ENCODE measurements at regions not wholly inside any gene's neighbourhood (a gene's known extent, or its start where the extent isn't known, plus 50 kb on each side); places are given as distances from the start of the nearest gene placed in this dataset.

GRCh38 chr2:198326431-198326830, 522.0 kb downstream of the PLCL1 start:
- H3K4me1 ChIP-seq (replicated peaks in 1 of 2; ENCODE audit: control insufficient read depth in 2 of 2, insufficient read depth in 2 of 2, low read length in 2 of 2), result no peaks in the 10 kb centered on the region
- H3K9me3 ChIP-seq (replicated peaks; ENCODE audit: control insufficient read depth, insufficient read depth, low read depth, low read length), result no peaks in the 10 kb centered on the region
- intact Hi-C loops (cut with micrococcal nuclease) (no loop called here), in situ Hi-C loops (cut with MboI) (no loop called here)
- H2AFZ ChIP-seq (ENCODE audit: low read depth, low read length), result no peak overlapping the region
- no peaks in the 10 kb centered on the region; a peak in 2 of 5 replicates for H3K27me3 ChIP-seq (ENCODE audit: control insufficient read depth in 2 of 2, insufficient read depth in 2 of 2, low read length in 2 of 2)
- DNase-seq (ENCODE audit: extremely low read depth in 1 of 4, low spot score in 3 of 4), result no peak
- no peak for ATAC-seq
- H3K9me1 ChIP-seq (ENCODE audit: control insufficient read depth, insufficient read depth, low read length), result no peaks in the 10 kb centered on the region
- no peak overlapping the region for H3K4me3 ChIP-seq
- no peaks in the 10 kb centered on the region; the same call in 1 of the 2 replicates for H4K20me1 ChIP-seq (replicated peaks; ENCODE audit: control insufficient read depth, insufficient read depth, low read length)
- H3K27ac ChIP-seq (ENCODE audit: extremely low read depth, low read depth, low read length), result no peak overlapping the region
- 0% methylated on average over 1 of the region's 1 CpG for WGBS (ENCODE audit: insufficient coverage, low coverage, missing lambda C conversion rate)
- H3K79me2 ChIP-seq (ENCODE audit: control insufficient read depth, insufficient read depth, low read length), result no peaks in the 10 kb centered on the region
- no TSS peak for BruUV-seq (replicated peaks)
- ChIA-PET CTCF (ENCODE audit: low intra/inter-chr PET ratio) (no interaction called here), POLR2A (no interaction called here)
- no peak overlapping the region for H3K9ac ChIP-seq (ENCODE audit: insufficient read depth in 1 of 2, low read depth in 2 of 2, low read length in 2 of 2)
- no peaks in the 10 kb centered on the region for H3K36me3 ChIP-seq (ENCODE audit: control insufficient read depth, insufficient read depth, low read length)
- H3K4me2 ChIP-seq (ENCODE audit: insufficient read depth, low read length), result no peak overlapping the region
- FAIRE-seq, result no peak
- TF ChIP-seq POLR2A (conservative IDR thresholded peaks at IDR 0.05), result no peak
- no peak for TF ChIP-seq PHB (CRISPR knock-in tag; IDR thresholded peaks at IDR 0.05)
- TF ChIP-seq KLF6 (CRISPR knock-in tag; IDR thresholded peaks at IDR 0.05; ENCODE audit: borderline replicate concordance), result no peak
- TF ChIP-seq EP300 (IDR thresholded peaks at IDR 0.05; ENCODE audit: low read length), result no peak
- no peak for TF ChIP-seq SNIP1 (IDR thresholded peaks at IDR 0.05; ENCODE audit: low read depth)
- no peak for TF ChIP-seq ZNF444 (CRISPR knock-in tag; IDR thresholded peaks at IDR 0.05)
- TF ChIP-seq, protein P1, sequence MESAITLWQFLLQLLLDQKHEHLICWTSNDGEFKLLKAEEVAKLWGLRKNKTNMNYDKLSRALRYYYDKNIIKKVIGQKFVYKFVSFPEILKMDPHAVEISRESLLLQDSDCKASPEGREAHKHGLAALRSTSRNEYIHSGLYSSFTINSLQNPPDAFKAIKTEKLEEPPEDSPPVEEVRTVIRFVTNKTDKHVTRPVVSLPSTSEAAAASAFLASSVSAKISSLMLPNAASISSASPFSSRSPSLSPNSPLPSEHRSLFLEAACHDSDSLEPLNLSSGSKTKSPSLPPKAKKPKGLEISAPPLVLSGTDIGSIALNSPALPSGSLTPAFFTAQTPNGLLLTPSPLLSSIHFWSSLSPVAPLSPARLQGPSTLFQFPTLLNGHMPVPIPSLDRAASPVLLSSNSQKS (CRISPR knock-in tag; IDR thresholded peaks at IDR 0.05), result no peak
- no peak for TF ChIP-seq JUN (IDR thresholded peaks at IDR 0.05; ENCODE audit: borderline replicate concordance, low read depth, low read length)
- TF ChIP-seq JUN (CRISPR knock-in tag; IDR thresholded peaks at IDR 0.05; ENCODE audit: borderline replicate concordance), result no peak
- TF ChIP-seq SP2 (IDR thresholded peaks at IDR 0.05; ENCODE audit: extremely low read depth, low read depth, low read length, poor library complexity, severe bottlenecking), result no peak
- no peak for TF ChIP-seq RBM22 (IDR thresholded peaks at IDR 0.05; ENCODE audit: low read depth, low read length, poor library complexity, severe bottlenecking)
- no peak for TF ChIP-seq KAT2B (IDR thresholded peaks at IDR 0.05; ENCODE audit: low read depth, low read length)
- TF ChIP-seq ZSCAN32 (CRISPR knock-in tag; IDR thresholded peaks at IDR 0.05), result no peak
- no peak for TF ChIP-seq HDAC6 (IDR thresholded peaks at IDR 0.05; ENCODE audit: low read depth, low read length)
- no peak for TF ChIP-seq EGR1 (conservative IDR thresholded peaks at IDR 0.05)
- TF ChIP-seq RNF2 (IDR thresholded peaks at IDR 0.05), result no peak
- TF ChIP-seq, protein P2, sequence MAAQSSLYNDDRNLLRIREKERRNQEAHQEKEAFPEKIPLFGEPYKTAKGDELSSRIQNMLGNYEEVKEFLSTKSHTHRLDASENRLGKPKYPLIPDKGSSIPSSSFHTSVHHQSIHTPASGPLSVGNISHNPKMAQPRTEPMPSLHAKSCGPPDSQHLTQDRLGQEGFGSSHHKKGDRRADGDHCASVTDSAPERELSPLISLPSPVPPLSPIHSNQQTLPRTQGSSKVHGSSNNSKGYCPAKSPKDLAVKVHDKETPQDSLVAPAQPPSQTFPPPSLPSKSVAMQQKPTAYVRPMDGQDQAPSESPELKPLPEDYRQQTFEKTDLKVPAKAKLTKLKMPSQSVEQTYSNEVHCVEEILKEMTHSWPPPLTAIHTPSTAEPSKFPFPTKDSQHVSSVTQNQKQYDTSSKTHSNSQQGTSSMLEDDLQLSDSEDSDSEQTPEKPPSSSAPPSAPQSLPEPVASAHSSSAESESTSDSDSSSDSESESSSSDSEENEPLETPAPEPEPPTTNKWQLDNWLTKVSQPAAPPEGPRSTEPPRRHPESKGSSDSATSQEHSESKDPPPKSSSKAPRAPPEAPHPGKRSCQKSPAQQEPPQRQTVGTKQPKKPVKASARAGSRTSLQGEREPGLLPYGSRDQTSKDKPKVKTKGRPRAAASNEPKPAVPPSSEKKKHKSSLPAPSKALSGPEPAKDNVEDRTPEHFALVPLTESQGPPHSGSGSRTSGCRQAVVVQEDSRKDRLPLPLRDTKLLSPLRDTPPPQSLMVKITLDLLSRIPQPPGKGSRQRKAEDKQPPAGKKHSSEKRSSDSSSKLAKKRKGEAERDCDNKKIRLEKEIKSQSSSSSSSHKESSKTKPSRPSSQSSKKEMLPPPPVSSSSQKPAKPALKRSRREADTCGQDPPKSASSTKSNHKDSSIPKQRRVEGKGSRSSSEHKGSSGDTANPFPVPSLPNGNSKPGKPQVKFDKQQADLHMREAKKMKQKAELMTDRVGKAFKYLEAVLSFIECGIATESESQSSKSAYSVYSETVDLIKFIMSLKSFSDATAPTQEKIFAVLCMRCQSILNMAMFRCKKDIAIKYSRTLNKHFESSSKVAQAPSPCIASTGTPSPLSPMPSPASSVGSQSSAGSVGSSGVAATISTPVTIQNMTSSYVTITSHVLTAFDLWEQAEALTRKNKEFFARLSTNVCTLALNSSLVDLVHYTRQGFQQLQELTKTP (IDR thresholded peaks at IDR 0.05; ENCODE audit: low read depth in 1 of 2, partially characterized antibody in 2 of 2), result no peak
